ENCODE measurements at regions not wholly inside any gene's neighbourhood (a gene's known extent, or its start where the extent isn't known, plus 50 kb on each side); places are given as distances from the start of the nearest gene placed in this dataset.

- in situ Hi-C loops (cut with HindIII; ENCODE audit: low pct_unique_long_range_greater_than_20kb, low sequenced_read_pairs) = no loop called here
- Histone ChIP-seq H3K4me3 (ENCODE audit: low read depth in 2 of 2, low read length in 2 of 2) (no peak overlapping the region), H3K27me3 (ENCODE audit: control insufficient read depth, insufficient read depth, low read length) (no peaks in the 10 kb centered on the region), H3K9me3 (ENCODE audit: control insufficient read depth, insufficient read depth, low read depth, low read length) (no peaks in the 10 kb centered on the region), H3K27ac (ENCODE audit: low read length) (no peak overlapping the region), H3K36me3 (ENCODE audit: control insufficient read depth, insufficient read depth, low read length) (no peaks in the 10 kb centered on the region), H3K4me1 (ENCODE audit: control insufficient read depth, insufficient read depth, low read length) (no peaks in the 10 kb centered on the region)
- intact Hi-C loops (cut with micrococcal nuclease; ENCODE audit: unreplicated experiment) = no loop called here
- no TSS peak for BruUV-seq (replicated peaks)
- ATAC-seq (no peak), DNase-seq (ENCODE audit: low read depth, low spot score) (no peak)
- POLR2A ChIA-PET = no interaction called here
- no peak for TF ChIP-seq SIN3A (IDR thresholded peaks at IDR 0.05; ENCODE audit: borderline replicate concordance, insufficient read depth, low read depth, low read length)
- TF ChIP-seq CTCF (IDR thresholded peaks at IDR 0.05) = no peak
- no peak for TF ChIP-seq REST (IDR thresholded peaks at IDR 0.05; ENCODE audit: insufficient read depth in 1 of 2, low read depth in 2 of 2, low read length in 1 of 2)
- no peak for TF ChIP-seq TCF7L2 (IDR thresholded peaks at IDR 0.05; ENCODE audit: low read depth, low read length)
- TF ChIP-seq POLR2AphosphoS5 (IDR thresholded peaks at IDR 0.05; ENCODE audit: low read depth, low read length) = no peak
- CTCF ChIA-PET = no interaction called here
Observed at GRCh38 chr3:30384546-30385072, 221.8 kb upstream of the TGFBR2 start.

- ChIA-PET CTCF (no interaction called here), POLR2A (no interaction called here)
- Histone ChIP-seq H3K4me1 (ENCODE audit: control insufficient read depth, insufficient read depth, low read length) (no peaks in the 10 kb centered on the region), H3K9me3 (ENCODE audit: control insufficient read depth, insufficient read depth, low read depth, low read length) (no peaks in the 10 kb centered on the region), H3K27ac (ENCODE audit: low read length) (no peak overlapping the region), H3K27me3 (ENCODE audit: control insufficient read depth, insufficient read depth, low read length) (no peaks in the 10 kb centered on the region), H3K4me3 (ENCODE audit: low read depth in 2 of 2, low read length in 2 of 2) (no peak overlapping the region), H3K36me3 (ENCODE audit: control insufficient read depth, insufficient read depth, low read length) (no peaks in the 10 kb centered on the region)
- in situ Hi-C loops (cut with HindIII; ENCODE audit: low pct_unique_long_range_greater_than_20kb, low sequenced_read_pairs) = no loop called here
- TF ChIP-seq CTCF (IDR thresholded peaks at IDR 0.05) (no peak), REST (IDR thresholded peaks at IDR 0.05; ENCODE audit: insufficient read depth in 1 of 2, low read depth in 2 of 2, low read length in 1 of 2) (no peak), SIN3A (IDR thresholded peaks at IDR 0.05; ENCODE audit: borderline replicate concordance, insufficient read depth, low read depth, low read length) (no peak), TCF7L2 (IDR thresholded peaks at IDR 0.05; ENCODE audit: low read depth, low read length) (no peak)
- ATAC-seq = no peak
- no peak for DNase-seq (ENCODE audit: low read depth, low spot score)
- intact Hi-C loops (cut with micrococcal nuclease; ENCODE audit: unreplicated experiment) = no loop called here
- BruUV-seq (replicated peaks) = no TSS peak
Observed at GRCh38 chr3:30393079-30393478, 213.3 kb upstream of the TGFBR2 start.

Data from Panc1 (cell line).